ENCODE measurements at regions not wholly inside any gene's neighbourhood (a gene's known extent, or its start where the extent isn't known, plus 50 kb on each side); places are given as distances from the start of the nearest gene placed in this dataset.

DNA sequence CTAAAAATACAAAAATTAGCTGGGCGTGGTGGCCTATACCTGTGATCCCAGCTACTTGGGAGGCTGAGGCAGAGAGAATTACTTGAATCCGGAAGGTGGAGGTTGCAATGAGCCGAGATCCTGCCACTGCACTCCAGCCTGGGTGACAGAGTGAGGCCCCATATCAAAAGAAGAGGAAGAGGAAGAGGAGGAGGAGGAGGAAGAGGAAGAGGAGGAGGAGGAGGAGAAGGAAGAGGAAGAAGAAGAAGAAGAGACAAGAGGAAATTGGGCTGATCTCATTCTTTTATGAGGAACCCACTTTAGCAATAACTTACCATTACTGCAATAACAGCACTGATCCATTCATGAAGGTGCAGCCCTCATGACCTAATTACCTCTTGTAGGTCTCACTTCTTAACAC, 138.9 kb upstream of the GIMD1 start (continued):
- no peak for TF ChIP-seq CTCF (conservative IDR thresholded peaks at IDR 0.05; ENCODE audit: low read depth in 2 of 2)

GRCh38 chr4:106503116-106504050, 134.8 kb upstream of the GIMD1 start:
- DNase-seq (ENCODE audit: low spot score) (no peak), ATAC-seq (no peak)
- no peaks in the 10 kb centered on the region for H3K4me1 ChIP-seq (ENCODE audit: insufficient read depth)
- H3K4me2 ChIP-seq = no peak overlapping the region
- H3K79me2 ChIP-seq (replicated peaks; ENCODE audit: insufficient read depth) = no peaks in the 10 kb centered on the region
- H2AFZ ChIP-seq = no peak overlapping the region
- no peaks in the 10 kb centered on the region for H3K36me3 ChIP-seq (ENCODE audit: insufficient read depth)
- Mint-ChIP-seq H3K27me3 (ENCODE audit: insufficient read depth, low read depth, poor library complexity) (no peaks in the 10 kb centered on the region), H3K4me3 (no peak overlapping the region), H3K9me3 (no peaks in the 10 kb centered on the region; the same call in 2 of the 3 replicates), H3K4me1 (peaks cover 11% of the 10 kb centered on the region), H3K36me3 (ENCODE audit: low read depth) (no peaks in the 10 kb centered on the region), H3K27ac (no peak overlapping the region)
- no peaks in the 10 kb centered on the region for H3F3A ChIP-seq (replicated peaks; ENCODE audit: low read depth)
- H4K20me1 ChIP-seq (replicated peaks; ENCODE audit: insufficient read depth) = no peaks in the 10 kb centered on the region
- no peak overlapping the region for H3K4me3 ChIP-seq
- no peaks in the 10 kb centered on the region for H3K27me3 ChIP-seq (ENCODE audit: insufficient read depth)
- no peak overlapping the region for H3K27ac ChIP-seq (ENCODE audit: low read depth)
- no peaks in the 10 kb centered on the region for H3K9me2 ChIP-seq (ENCODE audit: insufficient read depth)
- TF ChIP-seq ZNF331 (CRISPR knock-in tag; IDR thresholded peaks at IDR 0.05; ENCODE audit: low read depth) (no peak), ZNF114 (CRISPR knock-in tag; IDR thresholded peaks at IDR 0.05) (no peak), NANOG (IDR thresholded peaks at IDR 0.05; ENCODE audit: borderline replicate concordance) (no peak), POLR2AphosphoS5 (IDR thresholded peaks at IDR 0.05; ENCODE audit: low read depth) (no peak), EZH2 (IDR thresholded peaks at IDR 0.05; ENCODE audit: low read depth, unreplicated experiment) (no peak), CREB1 (CRISPR knock-in tag; IDR thresholded peaks at IDR 0.05; ENCODE audit: low read depth) (no peak), CTCF (conservative IDR thresholded peaks at IDR 0.05; ENCODE audit: low read depth in 2 of 2) (no peak), EZH2phosphoT487 (IDR thresholded peaks at IDR 0.05; ENCODE audit: unreplicated experiment) (no peak)
- TF ChIP-seq, protein P1, sequence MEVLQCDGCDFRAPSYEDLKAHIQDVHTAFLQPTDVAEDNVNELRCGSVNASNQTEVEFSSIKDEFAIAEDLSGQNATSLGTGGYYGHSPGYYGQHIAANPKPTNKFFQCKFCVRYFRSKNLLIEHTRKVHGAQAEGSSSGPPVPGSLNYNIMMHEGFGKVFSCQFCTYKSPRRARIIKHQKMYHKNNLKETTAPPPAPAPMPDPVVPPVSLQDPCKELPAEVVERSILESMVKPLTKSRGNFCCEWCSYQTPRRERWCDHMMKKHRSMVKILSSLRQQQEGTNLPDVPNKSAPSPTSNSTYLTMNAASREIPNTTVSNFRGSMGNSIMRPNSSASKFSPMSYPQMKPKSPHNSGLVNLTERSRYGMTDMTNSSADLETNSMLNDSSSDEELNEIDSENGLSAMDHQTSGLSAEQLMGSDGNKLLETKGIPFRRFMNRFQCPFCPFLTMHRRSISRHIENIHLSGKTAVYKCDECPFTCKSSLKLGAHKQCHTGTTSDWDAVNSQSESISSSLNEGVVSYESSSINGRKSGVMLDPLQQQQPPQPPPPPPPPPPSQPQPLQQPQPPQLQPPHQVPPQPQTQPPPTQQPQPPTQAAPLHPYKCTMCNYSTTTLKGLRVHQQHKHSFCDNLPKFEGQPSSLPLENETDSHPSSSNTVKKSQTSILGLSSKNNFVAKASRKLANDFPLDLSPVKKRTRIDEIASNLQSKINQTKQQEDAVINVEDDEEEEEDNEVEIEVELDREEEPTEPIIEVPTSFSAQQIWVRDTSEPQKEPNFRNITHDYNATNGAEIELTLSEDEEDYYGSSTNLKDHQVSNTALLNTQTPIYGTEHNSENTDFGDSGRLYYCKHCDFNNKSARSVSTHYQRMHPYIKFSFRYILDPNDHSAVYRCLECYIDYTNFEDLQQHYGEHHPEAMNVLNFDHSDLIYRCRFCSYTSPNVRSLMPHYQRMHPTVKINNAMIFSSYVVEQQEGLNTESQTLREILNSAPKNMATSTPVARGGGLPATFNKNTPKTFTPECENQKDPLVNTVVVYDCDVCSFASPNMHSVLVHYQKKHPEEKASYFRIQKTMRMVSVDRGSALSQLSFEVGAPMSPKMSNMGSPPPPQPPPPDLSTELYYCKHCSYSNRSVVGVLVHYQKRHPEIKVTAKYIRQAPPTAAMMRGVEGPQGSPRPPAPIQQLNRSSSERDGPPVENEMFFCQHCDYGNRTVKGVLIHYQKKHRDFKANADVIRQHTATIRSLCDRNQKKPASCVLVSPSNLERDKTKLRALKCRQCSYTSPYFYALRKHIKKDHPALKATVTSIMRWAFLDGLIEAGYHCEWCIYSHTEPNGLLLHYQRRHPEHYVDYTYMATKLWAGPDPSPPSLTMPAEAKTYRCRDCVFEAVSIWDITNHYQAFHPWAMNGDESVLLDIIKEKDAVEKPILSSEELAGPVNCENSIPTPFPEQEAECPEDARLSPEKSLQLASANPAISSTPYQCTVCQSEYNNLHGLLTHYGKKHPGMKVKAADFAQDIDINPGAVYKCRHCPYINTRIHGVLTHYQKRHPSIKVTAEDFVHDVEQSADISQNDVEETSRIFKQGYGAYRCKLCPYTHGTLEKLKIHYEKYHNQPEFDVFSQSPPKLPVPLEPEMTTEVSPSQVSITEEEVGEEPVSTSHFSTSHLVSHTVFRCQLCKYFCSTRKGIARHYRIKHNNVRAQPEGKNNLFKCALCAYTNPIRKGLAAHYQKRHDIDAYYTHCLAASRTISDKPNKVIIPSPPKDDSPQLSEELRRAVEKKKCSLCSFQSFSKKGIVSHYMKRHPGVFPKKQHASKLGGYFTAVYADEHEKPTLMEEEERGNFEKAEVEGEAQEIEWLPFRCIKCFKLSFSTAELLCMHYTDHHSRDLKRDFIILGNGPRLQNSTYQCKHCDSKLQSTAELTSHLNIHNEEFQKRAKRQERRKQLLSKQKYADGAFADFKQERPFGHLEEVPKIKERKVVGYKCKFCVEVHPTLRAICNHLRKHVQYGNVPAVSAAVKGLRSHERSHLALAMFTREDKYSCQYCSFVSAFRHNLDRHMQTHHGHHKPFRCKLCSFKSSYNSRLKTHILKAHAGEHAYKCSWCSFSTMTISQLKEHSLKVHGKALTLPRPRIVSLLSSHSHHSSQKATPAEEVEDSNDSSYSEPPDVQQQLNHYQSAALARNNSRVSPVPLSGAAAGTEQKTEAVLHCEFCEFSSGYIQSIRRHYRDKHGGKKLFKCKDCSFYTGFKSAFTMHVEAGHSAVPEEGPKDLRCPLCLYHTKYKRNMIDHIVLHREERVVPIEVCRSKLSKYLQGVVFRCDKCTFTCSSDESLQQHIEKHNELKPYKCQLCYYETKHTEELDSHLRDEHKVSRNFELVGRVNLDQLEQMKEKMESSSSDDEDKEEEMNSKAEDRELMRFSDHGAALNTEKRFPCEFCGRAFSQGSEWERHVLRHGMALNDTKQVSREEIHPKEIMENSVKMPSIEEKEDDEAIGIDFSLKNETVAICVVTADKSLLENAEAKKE (CRISPR knock-in tag; IDR thresholded peaks at IDR 0.05) = no peak
- TF ChIP-seq, protein P2, sequence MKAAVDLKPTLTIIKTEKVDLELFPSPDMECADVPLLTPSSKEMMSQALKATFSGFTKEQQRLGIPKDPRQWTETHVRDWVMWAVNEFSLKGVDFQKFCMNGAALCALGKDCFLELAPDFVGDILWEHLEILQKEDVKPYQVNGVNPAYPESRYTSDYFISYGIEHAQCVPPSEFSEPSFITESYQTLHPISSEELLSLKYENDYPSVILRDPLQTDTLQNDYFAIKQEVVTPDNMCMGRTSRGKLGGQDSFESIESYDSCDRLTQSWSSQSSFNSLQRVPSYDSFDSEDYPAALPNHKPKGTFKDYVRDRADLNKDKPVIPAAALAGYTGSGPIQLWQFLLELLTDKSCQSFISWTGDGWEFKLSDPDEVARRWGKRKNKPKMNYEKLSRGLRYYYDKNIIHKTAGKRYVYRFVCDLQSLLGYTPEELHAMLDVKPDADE (IDR thresholded peaks at IDR 0.05) = no peak

Data from GM23338 (cell line).